GM19452 (cell line): ENCODE measurements at regions not wholly inside any gene's neighbourhood (a gene's known extent, or its start where the extent isn't known, plus 50 kb on each side); places are given as distances from the start of the nearest gene placed in this dataset.
"Not testable (repeated sequence)": the region's sequence is repeated elsewhere in the genome, so short reads cannot be mapped to it uniquely, and the experiment has no call there.

Experiments used
- ATAC-seq: cut with Tn5 transposase; IDR thresholded peaks from one replicate; pipeline ENCODE4 v1.9.1; 2021; ENCODE audit not compliant: unreplicated experiment

DNA sequence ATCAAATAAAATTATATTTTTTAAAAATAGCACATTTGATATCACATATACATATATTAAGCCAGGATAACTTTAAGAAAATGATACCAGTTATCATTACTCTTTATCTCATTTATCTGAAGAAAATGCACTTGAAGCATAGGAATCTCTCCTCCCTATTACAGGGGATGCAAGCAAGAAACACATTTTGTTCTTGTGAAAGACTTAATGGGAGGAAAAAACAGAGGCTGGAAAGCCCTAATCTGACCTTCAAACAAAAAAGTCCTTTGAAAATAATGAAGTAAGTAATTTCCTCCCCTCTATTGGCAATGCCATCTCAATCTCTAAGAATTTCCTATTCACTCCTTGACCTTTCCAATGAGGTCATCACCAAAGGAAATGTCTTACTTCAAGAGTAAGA is 1012.6 kb upstream of the ADAMTS5 start:
- not testable (repeated sequence) for ATAC-seq

DNA sequence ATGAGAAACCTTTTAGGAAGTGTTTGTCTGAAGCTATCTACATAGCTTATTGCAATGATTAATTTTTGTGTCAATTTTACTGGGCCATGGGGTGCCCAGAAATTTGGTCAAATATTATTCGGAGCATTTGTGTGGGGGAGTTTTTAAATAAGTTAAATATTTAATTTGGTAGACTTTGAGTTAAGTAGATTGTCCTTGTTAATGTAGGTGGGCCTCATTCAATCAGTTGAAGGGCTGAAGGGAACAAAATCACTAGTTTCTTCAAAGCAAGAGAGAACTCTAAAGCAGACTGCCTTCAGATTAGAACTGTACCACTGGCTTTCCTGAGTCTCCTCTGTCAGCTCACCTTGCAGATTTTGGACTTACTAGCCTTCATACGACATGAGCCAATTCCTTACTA is 1008.6 kb upstream of the ADAMTS5 start:
- no peak for ATAC-seq

DNA sequence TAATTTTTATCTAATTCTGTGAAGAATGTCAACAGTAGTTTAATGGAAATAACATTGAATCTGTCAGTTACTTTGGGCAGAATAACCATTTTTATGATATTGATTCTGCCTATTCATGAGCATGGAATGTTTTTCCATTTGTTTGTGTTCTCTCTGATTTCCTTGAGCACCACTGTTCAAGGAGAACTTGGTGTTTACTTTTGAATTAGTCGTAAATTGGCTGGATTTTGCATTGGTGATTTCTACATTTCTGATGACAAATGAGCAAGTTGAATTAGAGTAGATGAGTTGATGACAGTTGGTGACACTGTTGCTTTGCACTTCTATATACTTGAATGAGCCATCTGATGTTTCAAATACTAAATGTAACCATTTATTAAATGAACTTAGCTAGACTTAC is 1007.3 kb upstream of the ADAMTS5 start:
- not testable (repeated sequence) for ATAC-seq

DNA sequence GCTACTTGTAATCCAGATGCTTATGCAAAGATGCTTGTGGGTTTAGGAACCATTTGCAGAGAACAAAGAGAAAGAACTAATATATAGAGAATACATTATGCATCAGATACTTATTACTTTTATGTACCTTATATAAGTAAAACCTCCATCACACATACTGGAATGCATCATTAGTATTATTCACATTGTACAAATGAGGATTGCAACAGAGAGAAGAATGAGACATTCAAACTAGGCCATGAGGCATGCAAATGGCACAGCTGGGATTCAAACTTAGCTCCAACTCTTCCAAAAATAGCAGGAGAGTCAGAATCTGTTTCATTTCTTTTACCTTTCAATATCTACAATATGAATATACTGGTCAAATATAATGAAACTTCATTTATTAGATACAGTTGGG is 1001.4 kb upstream of the ADAMTS5 start:
- not testable (repeated sequence) for ATAC-seq

DNA sequence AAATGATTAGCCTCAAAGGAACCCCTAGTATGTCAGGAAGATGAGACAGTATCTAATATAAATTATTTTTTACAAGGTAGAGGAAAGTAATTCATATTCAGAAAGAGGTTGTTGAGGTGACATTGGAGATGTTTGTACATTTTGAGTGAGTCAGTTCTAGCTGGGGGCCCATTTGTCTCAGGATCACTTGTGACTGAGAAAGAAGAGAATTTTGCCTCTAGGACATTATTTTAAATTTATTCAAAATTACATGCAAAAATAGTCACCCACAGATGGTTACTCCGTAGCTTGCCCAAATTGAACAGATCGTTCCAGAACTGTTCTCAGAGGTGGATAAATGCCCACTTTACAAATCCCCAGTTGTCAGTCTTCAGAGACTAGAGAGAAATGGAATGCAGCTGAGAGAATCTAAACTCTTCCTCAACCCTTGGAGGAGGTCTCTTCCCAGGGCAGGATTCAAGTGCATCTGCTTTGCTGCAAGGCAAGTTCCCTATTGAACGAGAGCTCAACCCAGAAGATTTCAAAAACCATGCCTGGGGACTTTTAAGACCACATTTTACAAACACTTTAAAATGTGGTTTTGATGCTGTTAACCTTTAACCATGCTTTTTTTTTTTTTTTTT is 987.8 kb upstream of the ADAMTS5 start:
- ATAC-seq: no peak

DNA sequence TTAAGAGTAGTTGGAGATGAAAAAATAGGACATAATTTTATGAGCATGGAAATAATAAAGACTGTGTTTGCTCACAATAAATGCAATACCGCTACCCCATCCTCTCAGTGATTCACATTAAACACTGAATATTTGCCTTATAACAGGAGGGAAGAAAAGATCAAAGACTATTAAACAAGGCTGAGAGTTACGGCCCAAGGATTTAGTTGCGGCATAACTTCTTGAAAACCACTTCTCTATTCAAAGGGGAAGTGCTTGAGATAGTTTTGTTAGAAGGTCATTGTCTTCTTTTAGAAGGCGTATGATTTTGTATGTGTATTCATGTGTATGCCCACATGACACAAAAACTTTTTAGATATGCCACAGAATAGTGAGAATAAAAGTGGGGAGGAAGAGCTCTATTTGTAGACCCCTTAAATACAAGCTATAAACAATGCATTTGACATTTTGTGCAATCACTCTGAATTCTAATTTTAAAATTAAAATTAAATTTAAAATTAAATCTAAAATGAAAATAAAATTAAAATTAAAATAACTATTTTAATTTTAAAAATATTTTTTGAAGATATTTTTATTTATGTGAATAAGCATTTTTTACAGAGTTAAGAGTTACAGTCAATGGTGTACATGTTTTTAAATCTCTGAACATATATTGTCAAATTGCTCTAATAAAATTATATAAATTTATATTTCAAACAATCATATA is 986.6 kb upstream of the ADAMTS5 start:
- ATAC-seq: no peak

DNA sequence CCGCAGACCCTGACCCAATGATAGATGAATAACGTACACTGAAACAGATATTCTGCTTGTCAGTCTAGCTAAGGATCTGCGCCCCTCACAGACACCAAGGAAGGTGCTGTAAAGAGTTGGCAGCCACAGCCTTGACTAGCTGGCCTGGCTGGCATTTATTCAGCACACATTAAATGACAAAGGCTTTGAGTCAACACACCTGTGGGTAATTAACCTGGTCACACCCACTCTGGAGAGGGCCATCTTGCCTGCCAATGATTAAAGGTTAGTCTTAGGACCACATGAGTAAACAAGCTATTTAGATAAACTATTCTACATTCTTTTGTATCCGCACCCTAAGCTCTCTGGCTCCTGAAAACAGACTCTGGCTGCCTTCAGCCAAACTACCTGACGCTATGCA is 982.2 kb upstream of the ADAMTS5 start:
- not testable (repeated sequence) for ATAC-seq

DNA sequence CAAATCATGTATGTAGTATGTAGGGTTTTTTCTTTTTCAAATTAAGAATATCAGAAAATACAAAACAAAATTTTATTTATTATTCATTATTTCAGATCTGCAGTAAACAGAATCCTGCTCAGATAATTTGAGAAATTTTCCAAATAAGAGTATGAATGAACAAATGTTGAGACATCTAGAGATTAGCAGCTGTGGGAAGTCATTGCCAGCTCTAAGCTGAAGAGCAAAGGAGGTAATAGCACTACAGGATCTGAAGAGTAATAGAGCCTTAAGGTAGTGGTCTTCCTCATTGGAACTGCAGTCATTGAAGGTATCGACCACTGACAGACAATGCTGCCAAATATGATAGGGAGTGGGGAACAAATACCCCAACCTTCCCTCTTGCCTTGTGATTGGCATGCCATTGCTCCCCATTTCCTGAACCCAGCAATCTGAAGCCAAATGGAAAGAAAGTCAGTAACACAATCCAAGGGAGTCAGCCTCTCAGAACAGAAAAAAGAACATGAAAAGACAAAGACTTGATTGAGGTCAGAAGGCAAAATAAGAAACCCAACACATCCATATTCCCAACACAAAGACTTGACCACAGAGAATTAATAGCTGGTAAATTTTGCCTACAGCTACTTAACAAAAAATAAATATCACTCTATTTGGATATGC is 963.4 kb upstream of the ADAMTS5 start:
- not testable (repeated sequence) for ATAC-seq

DNA sequence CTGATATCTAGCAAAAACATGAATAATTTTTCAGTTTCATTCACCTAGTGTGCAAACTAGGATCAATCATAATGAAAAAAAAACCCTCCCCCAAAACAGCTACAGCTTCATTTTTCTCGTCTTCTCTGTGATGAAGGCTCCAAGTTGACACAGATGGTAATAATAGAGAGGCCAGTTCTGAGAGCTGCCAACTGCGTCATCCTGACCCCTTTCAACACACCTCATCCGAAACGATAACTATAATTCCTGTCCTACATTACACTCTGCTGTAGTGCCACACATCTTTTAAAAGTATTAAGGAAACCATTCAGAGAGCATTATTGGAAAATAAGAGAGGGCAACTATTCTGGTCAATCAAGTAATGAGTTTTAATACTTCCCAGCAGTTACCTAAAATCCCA is 962.3 kb upstream of the ADAMTS5 start:
- ATAC-seq: not testable (repeated sequence)

DNA sequence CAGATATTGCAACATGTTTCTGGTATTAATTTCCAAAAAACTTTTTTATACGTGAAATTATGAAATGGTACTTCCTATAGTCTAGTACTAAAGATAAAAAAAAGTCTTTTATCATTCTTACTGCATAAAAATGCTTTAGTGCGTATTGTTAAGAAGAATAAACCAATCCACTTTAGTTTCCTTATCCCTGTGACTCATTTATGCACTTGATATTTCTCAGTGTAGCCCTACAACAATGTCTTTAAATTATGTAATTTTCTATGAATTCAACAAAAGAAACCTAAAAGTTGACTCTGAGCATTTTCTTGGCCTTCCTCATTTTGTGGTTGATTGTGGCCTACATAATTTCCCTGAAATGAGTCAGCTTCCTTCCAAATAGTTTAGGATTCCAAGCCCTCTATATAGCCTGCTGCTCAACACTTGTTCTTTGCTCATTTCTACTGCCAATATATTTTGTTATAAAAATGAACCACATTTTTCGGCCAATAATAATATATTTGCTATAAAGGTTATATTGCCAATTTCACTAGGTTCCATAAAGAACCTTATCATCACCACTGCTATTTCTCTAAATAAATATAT is 961.7 kb upstream of the ADAMTS5 start:
- not testable (repeated sequence) for ATAC-seq

DNA sequence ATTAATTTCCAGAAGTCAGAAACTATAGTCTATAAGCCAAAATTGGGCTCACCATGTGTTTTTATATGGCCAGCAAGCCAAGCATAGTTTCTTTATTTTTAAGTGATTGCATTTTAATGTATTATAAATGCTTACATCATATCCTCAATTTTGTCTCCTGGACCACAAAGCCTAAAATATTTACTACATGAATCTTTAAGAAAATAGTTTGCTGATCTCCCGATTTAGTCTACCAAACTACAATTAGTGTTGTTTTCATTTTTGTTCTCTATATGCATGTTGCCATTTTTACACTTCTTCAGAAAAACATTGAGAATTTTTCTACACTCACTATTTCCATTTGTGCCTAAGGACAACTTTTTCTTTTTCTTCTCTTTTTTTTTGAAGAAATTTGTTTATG is 954.5 kb upstream of the ADAMTS5 start:
- ATAC-seq: not testable (repeated sequence)

DNA sequence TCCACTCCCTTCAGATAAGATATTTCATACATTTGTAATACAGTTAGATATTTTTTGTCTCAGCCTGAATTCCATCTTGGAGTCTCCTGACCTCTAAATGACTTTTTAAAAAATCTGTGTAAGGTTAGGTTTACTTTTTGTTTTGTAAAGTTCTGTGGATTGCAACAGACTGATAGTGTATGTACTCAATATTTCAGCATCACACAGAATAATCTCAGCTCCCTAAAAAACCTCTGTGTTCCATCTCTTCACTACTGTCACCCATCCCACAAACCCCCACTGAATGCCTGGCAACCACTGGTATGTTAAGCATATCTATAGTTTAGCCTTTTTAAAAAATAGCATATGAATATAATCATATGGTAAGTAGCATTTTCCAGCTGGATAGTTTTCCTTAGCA is 951.1 kb upstream of the ADAMTS5 start:
- not testable (repeated sequence) for ATAC-seq

DNA sequence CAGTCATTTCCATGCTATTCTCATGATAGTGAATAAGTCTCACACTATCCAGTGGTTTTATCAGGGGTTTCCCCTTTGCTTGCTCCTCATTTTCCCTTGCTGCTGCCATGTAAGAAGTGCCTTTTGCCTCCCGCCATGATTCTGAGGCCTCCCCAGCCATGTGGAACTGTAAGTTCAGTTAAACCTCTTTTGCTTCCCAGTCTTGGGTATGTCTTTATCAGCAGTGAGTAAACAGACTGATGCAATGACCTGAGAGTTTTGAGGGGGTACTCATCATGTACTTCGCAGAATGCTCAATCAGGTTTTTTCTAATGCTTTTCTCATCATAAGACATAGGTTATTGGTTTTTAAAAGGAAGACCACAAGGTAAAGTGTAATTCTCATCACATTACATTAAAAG is 949.4 kb upstream of the ADAMTS5 start:
- not testable (repeated sequence) for ATAC-seq

DNA sequence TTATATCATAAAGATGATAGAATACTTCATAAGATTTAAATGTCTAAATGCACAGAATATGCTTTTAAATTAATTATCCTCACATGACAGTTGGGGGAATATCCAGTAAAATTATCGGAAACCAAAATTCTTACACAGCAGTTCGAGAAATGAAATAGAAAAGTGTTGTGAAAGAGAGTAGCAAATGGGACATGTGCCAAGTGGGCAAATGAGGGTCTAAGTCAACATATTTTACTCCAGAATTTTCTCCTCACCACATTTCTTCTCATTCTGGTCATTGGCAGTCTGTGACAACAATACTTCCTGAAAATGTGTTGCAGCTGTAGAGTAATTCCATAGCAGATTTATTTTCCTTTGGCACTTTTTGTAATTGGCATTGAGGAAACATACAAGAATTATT is 945.2 kb upstream of the ADAMTS5 start:
- ATAC-seq: not testable (repeated sequence)

DNA sequence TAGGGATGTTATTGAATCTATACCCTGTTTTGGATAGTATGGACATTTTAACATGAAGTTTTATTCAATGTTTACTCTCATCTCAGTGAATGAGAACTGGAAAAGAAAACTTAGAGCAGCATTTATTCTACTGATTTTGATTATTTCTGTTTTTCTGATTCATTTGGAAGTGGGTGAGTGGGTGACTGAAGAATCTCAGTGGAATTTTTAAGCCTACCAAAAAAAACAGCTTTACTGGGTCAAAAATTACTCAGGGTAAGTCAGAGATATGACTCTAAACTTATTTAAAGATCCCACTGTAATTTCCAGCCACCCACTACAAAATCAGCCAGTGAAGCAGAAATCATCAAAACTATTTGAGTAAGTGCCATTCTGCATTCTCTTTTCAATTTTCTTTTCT is 942.6 kb upstream of the ADAMTS5 start:
- ATAC-seq: not testable (repeated sequence)

DNA sequence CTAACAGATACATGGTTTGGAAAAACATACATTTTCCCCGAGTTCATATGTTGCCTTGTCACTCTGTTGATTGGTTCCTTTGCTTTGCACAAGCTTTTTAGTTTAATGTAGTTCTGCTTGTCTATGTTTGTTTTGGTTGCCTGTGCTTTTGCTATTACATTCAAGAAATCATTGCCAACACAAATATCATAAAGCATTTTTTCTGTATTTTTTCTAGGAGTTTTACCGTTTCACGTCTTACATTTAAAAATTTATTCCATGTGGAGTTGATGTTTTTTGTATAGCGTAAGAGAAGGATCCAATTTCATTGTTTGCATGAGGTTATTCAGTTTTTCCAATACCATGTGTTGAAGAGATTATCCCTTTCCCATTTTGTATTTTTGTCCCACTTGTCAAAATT is 941.9 kb upstream of the ADAMTS5 start:
- ATAC-seq: not testable (repeated sequence)

DNA sequence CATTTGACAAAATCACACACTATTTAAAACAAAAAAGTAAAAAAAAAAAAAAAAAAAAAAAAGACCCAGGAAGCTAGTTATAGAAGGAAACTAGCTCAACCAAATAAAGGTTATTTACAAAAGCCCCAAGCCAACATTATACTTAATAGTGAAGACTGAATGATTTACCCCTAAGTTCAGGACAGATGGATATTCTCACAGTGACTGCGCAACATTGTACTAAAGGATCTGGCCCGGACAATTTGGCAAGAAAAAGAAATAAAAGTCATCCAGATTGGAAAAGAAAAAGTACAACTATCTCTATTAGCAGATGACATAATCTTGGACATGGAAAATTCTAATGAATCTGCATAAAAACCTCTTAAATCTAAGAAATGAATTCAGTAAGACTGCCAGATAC is 936.0 kb upstream of the ADAMTS5 start:
- not testable (repeated sequence) for ATAC-seq

DNA sequence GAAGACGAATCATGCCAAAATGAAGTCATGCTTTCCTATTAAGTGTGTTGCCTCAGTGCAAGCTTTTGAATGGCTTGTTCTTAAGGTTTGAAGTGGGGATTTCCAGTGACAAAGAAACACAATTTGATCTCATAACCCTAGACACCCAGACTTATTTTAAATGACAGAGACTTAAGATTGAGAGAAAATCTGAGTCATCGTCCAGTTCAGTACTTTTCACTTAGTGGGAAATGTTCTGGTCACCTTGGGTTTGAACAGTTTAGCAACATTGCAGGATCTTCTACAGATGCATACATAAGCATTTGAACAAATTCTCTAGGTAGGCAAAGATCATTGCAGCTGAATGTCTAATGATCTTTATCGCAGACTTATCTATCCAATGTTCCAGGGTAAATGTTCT is 926.7 kb upstream of the ADAMTS5 start:
- ATAC-seq: not testable (repeated sequence)

DNA sequence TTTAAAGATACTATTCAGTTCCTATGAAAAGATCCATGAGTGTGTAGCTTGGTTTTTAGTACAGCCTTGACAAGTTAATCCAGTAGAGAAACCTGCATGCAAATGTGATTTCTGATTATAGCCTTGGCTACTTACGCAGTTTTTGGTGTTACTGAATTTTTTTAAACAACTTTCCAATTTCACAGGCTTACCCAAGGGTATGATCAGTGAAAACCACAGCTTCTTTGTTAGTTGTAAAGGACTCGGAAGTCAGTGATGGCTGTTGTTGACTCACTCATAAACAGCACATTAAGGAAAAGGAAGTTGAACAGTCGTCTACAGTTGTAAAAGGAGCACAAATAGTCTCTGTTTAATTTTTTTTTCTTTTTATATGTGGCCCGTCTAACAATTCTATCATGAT is 924.6 kb upstream of the ADAMTS5 start:
- not testable (repeated sequence) for ATAC-seq

DNA sequence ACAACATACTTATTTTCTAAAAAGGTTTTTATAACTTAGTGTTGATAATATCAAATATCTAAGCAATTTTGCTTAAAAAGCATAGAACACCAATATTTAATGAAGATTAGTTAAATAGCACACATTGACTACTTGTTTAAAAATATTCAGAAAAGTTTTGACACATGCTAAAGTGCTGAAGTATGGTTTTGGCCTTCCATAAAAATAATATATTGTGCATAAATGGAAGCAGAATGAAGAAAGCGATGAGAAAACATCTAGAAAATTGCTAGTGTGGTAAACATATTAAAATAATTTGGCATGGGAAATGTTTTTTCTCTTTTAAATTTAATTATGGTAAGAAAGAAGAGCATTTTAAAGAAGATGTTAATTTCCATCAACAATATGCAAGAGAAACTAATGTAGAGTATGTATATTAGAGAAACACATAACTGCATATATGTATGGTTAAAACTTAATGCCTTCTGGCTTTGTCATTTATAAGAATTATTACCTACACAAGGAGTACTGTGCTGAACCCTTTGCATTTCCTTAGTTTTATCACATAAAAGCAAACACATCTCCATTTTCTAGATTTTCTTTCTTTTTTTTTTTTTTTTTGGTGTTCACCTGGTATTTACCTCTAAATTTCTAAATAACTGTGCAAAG is 921.0 kb upstream of the ADAMTS5 start:
- not testable (repeated sequence) for ATAC-seq

DNA sequence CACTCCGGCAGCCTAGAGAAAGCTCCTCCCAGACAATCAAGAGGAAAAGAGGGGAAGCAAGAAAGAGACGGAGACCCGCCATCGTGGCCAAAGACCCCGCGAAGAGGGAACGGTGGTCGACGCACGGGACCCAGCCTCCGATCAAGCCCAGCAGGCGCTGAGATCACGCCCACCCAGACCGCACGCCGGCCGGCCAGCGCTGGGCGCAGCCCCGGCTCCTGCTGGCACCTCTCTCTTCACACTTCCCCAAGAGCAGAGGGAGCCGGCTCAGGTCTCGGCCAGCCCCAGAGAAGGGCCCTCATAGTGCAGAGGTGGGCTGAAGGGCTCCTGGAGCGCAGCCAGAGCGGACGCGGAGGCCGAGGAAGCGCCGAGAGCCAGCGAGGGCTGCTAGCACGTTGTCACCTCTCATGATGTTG is 918.4 kb upstream of the ADAMTS5 start:
- ATAC-seq: no peak
